H1 (cell line): ENCODE measurements at regions not wholly inside any gene's neighbourhood (a gene's known extent, or its start where the extent isn't known, plus 50 kb on each side); places are given as distances from the start of the nearest gene placed in this dataset.

Source experiments
- CHD2 ChIP-seq: IDR thresholded peaks from 2 replicates; pipeline ENCODE4 v1.6.1; 2012; ENCODE audit warnings: low read length, improper control_type of control experiment
- CTCF ChIP-seq, 3 experiments: IDR thresholded peaks; 1 replicate in 2 of 3; 2 replicates in 1 of 3; pipeline versions ENCODE4 v1.5.1 to v1.6.1; 2011; ENCODE audit warnings: low read length in 3 of 3, mild to moderate bottlenecking in 3 of 3, inconsistent platforms in 2 of 3, low read depth in 1 of 3, moderate library complexity in 1 of 3; ENCODE audit not compliant: insufficient read depth in 1 of 3; ENCODE audit errors: control extremely low read depth in 1 of 3
- EZH2 ChIP-seq: fragments of 200-600 bp; sonication (generic); IDR thresholded peaks from 2 replicates; pipeline ENCODE4 v1.7.1; 2012; ENCODE audit warnings: low read depth, mild to moderate bottlenecking, moderate library complexity, low read length, inconsistent platforms; ENCODE audit not compliant: severe bottlenecking

GRCh38 chr10:29057822-29058331 is 231.0 kb upstream of the LYZL1 start:
- no peak for TF ChIP-seq CTCF (IDR thresholded peaks at IDR 0.05; ENCODE audit: control extremely low read depth in 1 of 3, insufficient read depth in 1 of 3, low read depth in 1 of 3, low read length in 3 of 3)
- TF ChIP-seq EZH2, result no peak
- TF ChIP-seq CHD2, result no peak
